Neural cell (in vitro differentiated cells): ENCODE measurements at regions not wholly inside any gene's neighbourhood (a gene's known extent, or its start where the extent isn't known, plus 50 kb on each side); places are given as distances from the start of the nearest gene placed in this dataset.

ENCODE experiments used
- EZH2 ChIP-seq: fragments of 200-600, 300-800 bp; shearing (Covaris generic), sonication (generic); IDR thresholded peaks from 2 replicates; pipeline ENCODE4 v1.6.1; 2014; ENCODE audit warnings: antibody characterized with exemption, low read length, borderline replicate concordance, mild to moderate bottlenecking; ENCODE audit not compliant: insufficient read depth, poor library complexity, severe bottlenecking
- MXI1 ChIP-seq: fragments of 450-650 bp; conservative IDR thresholded peaks from 2 replicates; pipeline ENCODE4 v1.6.1; 2014; ENCODE audit warnings: antibody characterized with exemption, mild to moderate bottlenecking; ENCODE audit not compliant: poor library complexity, severe bottlenecking
- POLR2AphosphoS5 ChIP-seq: IDR thresholded peaks from 2 replicates; pipeline ENCODE4 v1.6.1; 2012
- RAD21 ChIP-seq: fragments of 450-650 bp; conservative IDR thresholded peaks from 2 replicates; pipeline ENCODE4 v1.6.1; 2014; ENCODE audit warnings: antibody characterized with exemption, mild to moderate bottlenecking, moderate library complexity
- REST ChIP-seq: IDR thresholded peaks from 2 replicates; pipeline ENCODE4 v1.6.1; 2012; ENCODE audit warnings: borderline replicate concordance
- SMC3 ChIP-seq: fragments of 450-650 bp; conservative IDR thresholded peaks from 2 replicates; pipeline ENCODE4 v1.6.1; 2014; ENCODE audit warnings: antibody characterized with exemption, mild to moderate bottlenecking, moderate library complexity; ENCODE audit not compliant: poor library complexity
- TAF1 ChIP-seq: IDR thresholded peaks from 2 replicates; pipeline ENCODE4 v1.6.1; 2012; ENCODE audit warnings: low read depth
- TF ChIP-seq, protein P1 (sequence below): fragments of 450-650 bp; IDR thresholded peaks from 2 replicates; pipeline ENCODE4 v1.5.1; 2014; ENCODE audit warnings: antibody characterized with exemption, mild to moderate bottlenecking, moderate library complexity; ENCODE audit not compliant: poor library complexity, severe bottlenecking

- TF ChIP-seq, protein P1, sequence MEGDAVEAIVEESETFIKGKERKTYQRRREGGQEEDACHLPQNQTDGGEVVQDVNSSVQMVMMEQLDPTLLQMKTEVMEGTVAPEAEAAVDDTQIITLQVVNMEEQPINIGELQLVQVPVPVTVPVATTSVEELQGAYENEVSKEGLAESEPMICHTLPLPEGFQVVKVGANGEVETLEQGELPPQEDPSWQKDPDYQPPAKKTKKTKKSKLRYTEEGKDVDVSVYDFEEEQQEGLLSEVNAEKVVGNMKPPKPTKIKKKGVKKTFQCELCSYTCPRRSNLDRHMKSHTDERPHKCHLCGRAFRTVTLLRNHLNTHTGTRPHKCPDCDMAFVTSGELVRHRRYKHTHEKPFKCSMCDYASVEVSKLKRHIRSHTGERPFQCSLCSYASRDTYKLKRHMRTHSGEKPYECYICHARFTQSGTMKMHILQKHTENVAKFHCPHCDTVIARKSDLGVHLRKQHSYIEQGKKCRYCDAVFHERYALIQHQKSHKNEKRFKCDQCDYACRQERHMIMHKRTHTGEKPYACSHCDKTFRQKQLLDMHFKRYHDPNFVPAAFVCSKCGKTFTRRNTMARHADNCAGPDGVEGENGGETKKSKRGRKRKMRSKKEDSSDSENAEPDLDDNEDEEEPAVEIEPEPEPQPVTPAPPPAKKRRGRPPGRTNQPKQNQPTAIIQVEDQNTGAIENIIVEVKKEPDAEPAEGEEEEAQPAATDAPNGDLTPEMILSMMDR = no peak
- TF ChIP-seq POLR2AphosphoS5 = no peak
- TF ChIP-seq EZH2 = no peak
- no peak for TF ChIP-seq TAF1
- TF ChIP-seq SMC3 = no peak
- no peak for TF ChIP-seq RAD21
- no peak for TF ChIP-seq REST
- no peak for TF ChIP-seq MXI1
Measured at GRCh38 chr1:36603461-36603860, 120.7 kb upstream of the CSF3R start.
